ENCODE measurements at regions not wholly inside any gene's neighbourhood (a gene's known extent, or its start where the extent isn't known, plus 50 kb on each side); places are given as distances from the start of the nearest gene placed in this dataset.

GRCh38 chr14:24708684-24709083 lies 74.7 kb upstream of the GZMB start:
- TF ChIP-seq CTCF (IDR thresholded peaks at IDR 0.05) (no peak), POLR2A (IDR thresholded peaks at IDR 0.05) (no peak)

All from uterus (tissue), 2 donors.